HUES64 (cell line): ENCODE measurements at regions not wholly inside any gene's neighbourhood (a gene's known extent, or its start where the extent isn't known, plus 50 kb on each side); places are given as distances from the start of the nearest gene placed in this dataset.
A peak's percentile ranks its signal among the peaks of the same experiment; 100 is the strongest.
"Not testable (repeated sequence)": the region's sequence is repeated elsewhere in the genome, so short reads cannot be mapped to it uniquely, and the experiment has no call there.

ENCODE experiments used
- H3K27ac ChIP-seq: 2 replicates; pipeline ENCODE4 v1.7.0; 2013; ENCODE audit warnings: low read depth, low read length, inconsistent platforms
- H3K27me3 ChIP-seq: 2 replicates; pipeline ENCODE4 v1.6.1; 2013; ENCODE audit warnings: mild to moderate bottlenecking, low read length; ENCODE audit not compliant: insufficient read depth
- H3K36me3 ChIP-seq: 2 replicates; pipeline ENCODE4 v1.6.1; 2013; ENCODE audit warnings: mild to moderate bottlenecking, low read length; ENCODE audit not compliant: insufficient read depth
- H3K4me1 ChIP-seq: 2 replicates; pipeline ENCODE4 v1.6.1; 2013; ENCODE audit warnings: mild to moderate bottlenecking, low read length, moderate library complexity; ENCODE audit not compliant: insufficient read depth
- H3K4me3 ChIP-seq: 2 replicates; pipeline ENCODE4 v1.5.1; 2013; ENCODE audit warnings: mild to moderate bottlenecking, low read length, moderate library complexity
- H3K9ac ChIP-seq: 2 replicates; pipeline ENCODE4 v1.6.1; 2013; ENCODE audit warnings: mild to moderate bottlenecking, low read depth, low read length
- H3K9me3 ChIP-seq: 2 replicates; pipeline ENCODE4 v1.6.1; 2013; ENCODE audit warnings: low read depth, low read length; ENCODE audit not compliant: insufficient read depth
- WGBS: fragments of 150-250, 120-280 bp; methylation state at CpG from one replicate; pipeline ENCODE4 v1.1.7; 2013; ENCODE audit warnings: missing lambda C conversion rate; 5-methylcytosine and 5-hydroxymethylcytosine counted together

DNA sequence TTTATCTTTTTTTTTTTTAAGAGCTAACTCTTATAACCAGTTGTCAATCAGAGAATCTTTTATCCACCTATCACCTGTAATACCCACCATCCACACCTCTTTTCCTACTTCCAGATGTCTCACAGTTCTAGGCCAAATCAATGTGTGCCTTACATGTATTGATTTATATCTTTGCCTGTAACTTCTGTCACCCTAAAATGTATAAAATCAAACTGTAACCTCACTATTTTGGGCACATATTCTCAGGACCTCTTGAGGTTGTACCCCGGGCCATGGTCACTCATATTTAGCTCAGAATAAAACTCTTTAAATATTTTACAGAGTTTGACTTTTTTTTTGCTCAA lies 404.7 kb upstream of the RORB start:
- H3K27ac ChIP-seq, result peak overlapping the region; percentile 1; the same call in 1 of the 2 replicates
- 68% methylated on average over 1 of the region's 1 CpG for WGBS

DNA sequence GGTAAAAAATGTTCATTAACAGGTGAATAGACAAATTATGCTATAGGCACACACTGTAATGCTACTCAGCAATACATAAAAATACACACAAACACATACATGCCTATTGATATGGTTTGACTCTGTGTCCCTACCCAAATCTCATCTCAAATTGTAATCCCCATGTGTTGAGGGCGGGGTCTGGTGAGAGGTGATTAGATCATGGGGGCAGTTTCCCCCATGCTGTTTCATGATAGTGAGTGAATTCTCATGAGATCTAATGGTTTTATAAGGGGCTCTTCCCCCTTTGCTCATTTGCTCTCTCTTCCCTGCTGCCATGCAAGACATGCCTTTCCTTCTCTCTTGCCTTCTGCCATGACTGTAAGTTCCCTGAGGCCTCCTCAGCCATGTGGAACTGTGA lies 403.1 kb upstream of the RORB start:
- Histone ChIP-seq H3K36me3 (peaks cover 78% of the 10 kb centered on the region), H3K4me1 (peaks cover 24% of the 10 kb centered on the region)
- H3K27ac ChIP-seq, H3K4me3 ChIP-seq, H3K27me3 ChIP-seq, H3K9ac ChIP-seq, H3K9me3 ChIP-seq: not testable (repeated sequence)
- WGBS, result no CpG with 5 or more reads among the region's 1 CpG

More for the DNA sequence above, 404.7 kb upstream of the RORB start:
- Histone ChIP-seq H3K4me1 (peaks cover 24% of the 10 kb centered on the region), H3K9me3 (no peaks in the 10 kb centered on the region), H3K27me3 (no peaks in the 10 kb centered on the region), H3K9ac (no peak overlapping the region; the same call in 1 of the 2 replicates), H3K4me3 (no peak overlapping the region), H3K36me3 (peaks cover 69% of the 10 kb centered on the region)

- WGBS, result 90% methylated on average over 1 of the region's 1 CpG
Observed at GRCh38 chr9:74094766-74095165, 402.4 kb upstream of the RORB start.

GRCh38 chr9:74095925-74096324 lies 401.2 kb upstream of the RORB start:
- peaks cover 5% of the 10 kb centered on the region; the same call in 1 of the 2 replicates for H3K9me3 ChIP-seq
- no peaks in the 10 kb centered on the region for H3K27me3 ChIP-seq
- H3K36me3 ChIP-seq, result peaks cover 90% of the 10 kb centered on the region
- no peak overlapping the region for H3K4me3 ChIP-seq
- no peak overlapping the region for H3K9ac ChIP-seq
- no peak overlapping the region for H3K27ac ChIP-seq
- H3K4me1 ChIP-seq, result peaks cover 24% of the 10 kb centered on the region
- 94% methylated on average over 2 of the region's 2 CpGs for WGBS

More at GRCh38 chr9:74094766-74095165, 402.4 kb upstream of the RORB start:
- Histone ChIP-seq H3K27ac (no peak overlapping the region), H3K9ac (no peak overlapping the region), H3K27me3 (no peaks in the 10 kb centered on the region), H3K4me1 (peaks cover 24% of the 10 kb centered on the region), H3K9me3 (peaks cover 5% of the 10 kb centered on the region; the same call in 1 of the 2 replicates), H3K36me3 (peaks cover 83% of the 10 kb centered on the region), H3K4me3 (no peak overlapping the region)

DNA sequence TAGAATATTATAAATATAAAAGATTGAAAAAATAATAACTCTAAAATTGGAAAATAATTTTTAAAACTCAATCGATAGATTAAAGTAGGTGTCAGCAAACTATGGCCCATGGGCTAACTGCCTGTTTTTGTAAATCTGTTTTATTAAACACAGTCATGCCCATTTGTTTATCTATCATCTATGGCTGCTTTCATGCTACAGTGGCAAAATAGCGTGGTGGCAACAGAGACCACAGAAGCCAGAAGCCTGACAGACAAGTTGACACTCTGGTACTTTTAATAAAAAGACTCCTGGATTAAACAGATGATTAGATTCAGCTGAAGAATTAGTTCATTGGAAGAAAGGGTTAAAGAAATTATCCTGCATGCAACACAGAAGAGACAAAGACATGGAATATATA lies 400.7 kb upstream of the RORB start:
- H3K36me3 ChIP-seq, result peaks cover 92% of the 10 kb centered on the region
- H3K4me3 ChIP-seq, result no peak overlapping the region
- WGBS, result 92% methylated on average over 2 of the region's 2 CpGs
- peaks cover 5% of the 10 kb centered on the region; the same call in 1 of the 2 replicates for H3K9me3 ChIP-seq
- H3K27ac ChIP-seq, result no peak overlapping the region
- no peaks in the 10 kb centered on the region for H3K27me3 ChIP-seq
- H3K4me1 ChIP-seq, result peaks cover 21% of the 10 kb centered on the region
- no peak overlapping the region for H3K9ac ChIP-seq

DNA sequence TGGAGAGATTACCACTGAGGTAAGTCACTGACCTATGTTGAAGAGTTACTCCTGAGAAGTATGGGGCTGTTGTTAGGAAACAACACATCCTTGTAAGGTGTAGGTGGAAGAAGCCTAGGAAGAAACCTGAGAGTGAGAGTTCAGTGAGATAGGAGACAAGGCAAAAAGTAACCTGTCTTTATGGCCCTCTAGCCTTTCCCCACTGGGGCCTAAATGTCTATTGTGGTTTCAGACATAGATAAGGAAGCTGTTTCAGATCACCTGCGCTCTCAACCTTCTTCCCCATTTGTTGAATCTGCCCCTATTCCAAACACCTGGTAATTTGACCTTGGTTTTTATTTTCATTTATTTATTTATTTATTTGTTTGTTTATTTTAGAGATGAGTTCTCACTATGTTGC lies 397.1 kb upstream of the RORB start:
- no peaks in the 10 kb centered on the region for H3K27me3 ChIP-seq
- peaks cover 64% of the 10 kb centered on the region for H3K36me3 ChIP-seq
- H3K4me3 ChIP-seq, result no peak overlapping the region

DNA sequence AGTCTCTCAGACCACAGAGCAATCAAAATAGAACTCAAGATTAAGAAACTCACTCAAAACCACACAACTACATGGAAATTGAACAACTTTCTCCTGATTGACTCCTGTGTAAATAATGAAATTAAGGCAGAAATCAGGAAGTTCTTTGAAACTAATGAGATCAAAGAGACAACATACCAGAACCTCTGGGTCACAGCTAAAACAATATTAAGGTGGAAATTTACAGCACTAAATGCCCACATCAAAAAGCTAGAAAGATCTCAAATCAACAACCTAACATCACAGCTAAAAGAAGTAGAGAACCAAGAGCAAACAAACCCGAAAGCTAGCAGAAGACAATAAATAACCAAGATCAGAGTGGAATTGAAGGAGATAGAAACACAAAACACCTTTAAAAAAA lies 395.0 kb upstream of the RORB start:
- Histone ChIP-seq H3K9me3 (peaks cover 28% of the 10 kb centered on the region), H3K36me3 (peaks cover 46% of the 10 kb centered on the region)
- H3K4me3 ChIP-seq, H3K27me3 ChIP-seq, H3K27ac ChIP-seq, H3K9ac ChIP-seq, H3K4me1 ChIP-seq: not testable (repeated sequence)
- WGBS, result no CpG with 5 or more reads among the region's 1 CpG

More for the DNA sequence above, 397.1 kb upstream of the RORB start:
- Histone ChIP-seq H3K27ac (no peak overlapping the region), H3K4me1 (no peaks in the 10 kb centered on the region), H3K9ac (no peak overlapping the region), H3K9me3 (peaks cover 25% of the 10 kb centered on the region)
- WGBS, result 100% methylated on average over 1 of the region's 1 CpG

DNA sequence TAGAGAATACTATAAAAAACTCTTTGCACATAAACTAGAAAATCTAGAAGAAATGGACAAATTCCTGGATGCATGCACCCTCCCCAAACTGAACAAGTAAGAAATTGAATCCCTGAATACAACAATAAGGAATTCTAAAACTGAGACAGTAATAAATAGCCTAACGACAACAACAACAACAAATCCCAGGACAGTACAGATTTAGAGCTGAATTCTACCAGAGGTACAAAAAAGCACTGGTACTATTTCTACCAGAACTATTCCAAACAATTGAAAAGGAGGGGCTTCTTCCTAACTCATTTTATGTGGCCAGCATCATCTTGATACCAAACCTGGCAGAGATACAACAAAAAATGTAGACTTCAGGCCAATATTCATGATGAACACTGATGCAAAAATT lies 394.4 kb upstream of the RORB start:
- 100% methylated on average over 1 of the region's 1 CpG for WGBS
- no peak overlapping the region for H3K9ac ChIP-seq
- no peak overlapping the region for H3K27ac ChIP-seq
- peaks cover 41% of the 10 kb centered on the region for H3K36me3 ChIP-seq
- H3K9me3 ChIP-seq, result peaks cover 28% of the 10 kb centered on the region
- no peaks in the 10 kb centered on the region for H3K27me3 ChIP-seq
- no peaks in the 10 kb centered on the region for H3K4me1 ChIP-seq
- no peak overlapping the region for H3K4me3 ChIP-seq

GRCh38 chr9:74107692-74108091 lies 389.4 kb upstream of the RORB start:
- Histone ChIP-seq H3K27ac (no peak overlapping the region), H3K9me3 (peaks cover 14% of the 10 kb centered on the region), H3K4me3 (no peak overlapping the region), H3K9ac (no peak overlapping the region), H3K36me3 (no peaks in the 10 kb centered on the region), H3K27me3 (no peaks in the 10 kb centered on the region), H3K4me1 (no peaks in the 10 kb centered on the region)
- no CpG with 5 or more reads among the region's 1 CpG for WGBS

DNA sequence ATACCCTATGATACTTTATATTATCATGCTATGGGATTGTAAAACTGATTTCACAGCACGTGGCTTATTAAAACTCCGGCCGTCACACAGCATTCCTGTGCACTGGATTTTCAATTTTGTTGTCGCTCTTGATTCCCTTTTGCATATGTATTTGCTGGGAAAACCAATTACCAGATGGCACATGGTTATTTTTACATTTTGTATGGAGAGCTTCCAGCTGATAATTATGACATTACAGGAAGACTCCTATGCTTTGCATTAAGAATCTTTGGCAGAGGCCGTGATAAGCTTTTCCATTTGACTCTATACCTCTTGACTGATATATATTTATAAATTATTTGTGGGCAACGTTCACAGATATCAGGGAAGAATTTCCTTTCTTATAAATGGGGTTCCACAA lies 381.2 kb upstream of the RORB start:
- Histone ChIP-seq H3K4me3 (no peak overlapping the region), H3K27me3 (no peaks in the 10 kb centered on the region), H3K9ac (no peak overlapping the region), H3K4me1 (peaks cover 11% of the 10 kb centered on the region), H3K9me3 (no peaks in the 10 kb centered on the region), H3K27ac (no peak overlapping the region), H3K36me3 (no peaks in the 10 kb centered on the region)
- 95% methylated on average over 4 of the region's 6 CpGs for WGBS

- Histone ChIP-seq H3K9ac (no peak overlapping the region), H3K27ac (no peak overlapping the region), H3K4me3 (no peak overlapping the region), H3K4me1 (peaks cover 11% of the 10 kb centered on the region), H3K27me3 (no peaks in the 10 kb centered on the region), H3K36me3 (no peaks in the 10 kb centered on the region), H3K9me3 (no peaks in the 10 kb centered on the region)
Observed at GRCh38 chr9:74117151-74117550, 380.0 kb upstream of the RORB start.

GRCh38 chr9:74117731-74118130 lies 379.4 kb upstream of the RORB start:
- Histone ChIP-seq H3K9ac (no peak overlapping the region), H3K36me3 (no peaks in the 10 kb centered on the region), H3K27ac (no peak overlapping the region), H3K9me3 (no peaks in the 10 kb centered on the region), H3K27me3 (no peaks in the 10 kb centered on the region), H3K4me1 (peaks cover 11% of the 10 kb centered on the region), H3K4me3 (no peak overlapping the region)
- 93% methylated on average over 3 of the region's 3 CpGs for WGBS
